GM12892 (cell line): ENCODE measurements at regions not wholly inside any gene's neighbourhood (a gene's known extent, or its start where the extent isn't known, plus 50 kb on each side); places are given as distances from the start of the nearest gene placed in this dataset.

ENCODE experiments used
- POLR2AphosphoS5 ChIP-seq: IDR thresholded peaks from 2 replicates; pipeline ENCODE4 v1.6.1; 2011; ENCODE audit warnings: low read depth, low read length, control low read depth
- TAF1 ChIP-seq: IDR thresholded peaks from 2 replicates; pipeline ENCODE4 v1.6.1; 2011; ENCODE audit warnings: low read depth, mild to moderate bottlenecking, control low read depth, low read length, borderline replicate concordance

- TF ChIP-seq TAF1 (no peak), POLR2AphosphoS5 (no peak)
Observed at GRCh38 chr11:93073508-93074280, 104.2 kb downstream of the MTNR1B start.
